ENCODE measurements at regions not wholly inside any gene's neighbourhood (a gene's known extent, or its start where the extent isn't known, plus 50 kb on each side); places are given as distances from the start of the nearest gene placed in this dataset.

- no peak for DNase-seq
- Histone ChIP-seq H4K20me1 (ENCODE audit: insufficient read depth, low read length) (no peaks in the 10 kb centered on the region), H3K9me3 (replicated peaks in 1 of 2; ENCODE audit: control insufficient read depth in 1 of 2, insufficient read depth in 1 of 2, low read length in 2 of 2) (no peaks in the 10 kb centered on the region), H3K4me3 (replicated peaks in 1 of 3; ENCODE audit: low read depth in 2 of 3, low read length in 3 of 3) (no peak overlapping the region), H3K79me2 (ENCODE audit: insufficient read depth, low read length) (no peaks in the 10 kb centered on the region), H2AFZ (ENCODE audit: insufficient read depth, low read depth, low read length, poor library complexity, severe bottlenecking) (no peak overlapping the region), H3K27ac (ENCODE audit: low read depth in 1 of 2, low read length in 2 of 2) (no peak overlapping the region), H3K9ac (ENCODE audit: insufficient read depth, low read length, poor library complexity, severe bottlenecking) (no peak overlapping the region), H3K36me3 (replicated peaks in 1 of 2; ENCODE audit: control insufficient read depth in 1 of 2, insufficient read depth in 2 of 2, low read length in 2 of 2) (no peaks in the 10 kb centered on the region), H3K27me3 (ENCODE audit: control insufficient read depth in 2 of 2, insufficient read depth in 2 of 2, low read length in 2 of 2) (no peaks in the 10 kb centered on the region), H3K4me2 (replicated peaks; ENCODE audit: extremely low read depth, low read length, poor library complexity, severe bottlenecking) (no peak overlapping the region), H3K4me1 (ENCODE audit: control insufficient read depth in 1 of 2, insufficient read depth in 2 of 2, low read length in 2 of 2) (no peaks in the 10 kb centered on the region)
- no peak for TF ChIP-seq CTCF (IDR thresholded peaks at IDR 0.05)
- peaks cover 0 to 7% (median 0%) of the 10 kb centered on the region in 7 donors for H3K9me3 Mint-ChIP-seq
- intact Hi-C loops (cut with micrococcal nuclease), result no loop called here
- H3K27me3 Mint-ChIP-seq (ENCODE audit: low read depth in 3 of 3), result peaks cover 0 to 1% (median 0%) of the 10 kb centered on the region in 3 donors
- H3K27ac Mint-ChIP-seq, result no peak overlapping the region
- H3K4me3 Mint-ChIP-seq, result no peak overlapping the region
- WGBS (ENCODE audit: insufficient coverage), result 94% methylated on average over 8 of the region's 8 CpGs
- H3K4me1 Mint-ChIP-seq, result no peaks in the 10 kb centered on the region
- H3K36me3 Mint-ChIP-seq, result no peaks in the 10 kb centered on the region
These were observed 301.9 kb upstream of the OBI1 start for GRCh38 chr13:78960881-78961280.

- no peaks in the 10 kb centered on the region for H3K4me1 Mint-ChIP-seq
- DNase-seq, result no peak
These were observed 299.1 kb upstream of the OBI1 start for GRCh38 chr13:78958006-78958405.

More at GRCh38 chr13:78958006-78958405, 299.1 kb upstream of the OBI1 start:
- H3K4me3 ChIP-seq (replicated peaks in 1 of 3; ENCODE audit: low read depth in 2 of 3, low read length in 3 of 3), result no peak overlapping the region
- Mint-ChIP-seq H3K9me3 (peaks cover 0 to 7% (median 4%) of the 10 kb centered on the region in 7 donors), H3K36me3 (no peaks in the 10 kb centered on the region), H3K27ac (no peak overlapping the region), H3K4me3 (no peak overlapping the region), H3K27me3 (ENCODE audit: low read depth in 3 of 3) (peaks cover 0 to 1% (median 0%) of the 10 kb centered on the region in 3 donors)
- no peaks in the 10 kb centered on the region for H4K20me1 ChIP-seq (ENCODE audit: insufficient read depth, low read length)
- no peak overlapping the region for H2AFZ ChIP-seq (ENCODE audit: insufficient read depth, low read depth, low read length, poor library complexity, severe bottlenecking)
- no peaks in the 10 kb centered on the region for H3K27me3 ChIP-seq (ENCODE audit: control insufficient read depth in 2 of 2, insufficient read depth in 2 of 2, low read length in 2 of 2)
- no peak for TF ChIP-seq CTCF (IDR thresholded peaks at IDR 0.05)
- intact Hi-C loops (cut with micrococcal nuclease), result no loop called here
- H3K27ac ChIP-seq (ENCODE audit: low read depth in 1 of 2, low read length in 2 of 2), result no peak overlapping the region
- WGBS (ENCODE audit: insufficient coverage), result 93% methylated on average over 4 of the region's 5 CpGs
- H3K36me3 ChIP-seq (replicated peaks in 1 of 2; ENCODE audit: control insufficient read depth in 1 of 2, insufficient read depth in 2 of 2, low read length in 2 of 2), result no peaks in the 10 kb centered on the region
- H3K9me3 ChIP-seq (replicated peaks in 1 of 2; ENCODE audit: control insufficient read depth in 1 of 2, insufficient read depth in 1 of 2, low read length in 2 of 2), result no peaks in the 10 kb centered on the region
- no peaks in the 10 kb centered on the region for H3K79me2 ChIP-seq (ENCODE audit: insufficient read depth, low read length)
- no peaks in the 10 kb centered on the region for H3K4me1 ChIP-seq (ENCODE audit: control insufficient read depth in 1 of 2, insufficient read depth in 2 of 2, low read length in 2 of 2)
- no peak overlapping the region for H3K4me2 ChIP-seq (replicated peaks; ENCODE audit: extremely low read depth, low read length, poor library complexity, severe bottlenecking)
- no peak overlapping the region for H3K9ac ChIP-seq (ENCODE audit: insufficient read depth, low read length, poor library complexity, severe bottlenecking)

Data from CD14-positive monocyte (primary cell).